MM.1S (cell line): ENCODE measurements at regions not wholly inside any gene's neighbourhood (a gene's known extent, or its start where the extent isn't known, plus 50 kb on each side); places are given as distances from the start of the nearest gene placed in this dataset.

Experiments
- DNase-seq: peaks from one replicate; pipeline ENCODE4 v3.0.0-alpha.2; 2015
- H2AFZ ChIP-seq: fragments of 300-600 bp; sonication (generic); 2 replicates; pipeline ENCODE4 v1.6.0; 2016; ENCODE audit warnings: antibody characterized with exemption, low read length
- H3F3A ChIP-seq: fragments of 300-600 bp; sonication (generic); 2 replicates; pipeline ENCODE4 v1.6.1; 2016; ENCODE audit warnings: mild to moderate bottlenecking, antibody characterized with exemption, low read length, moderate library complexity, mixed read lengths; ENCODE audit not compliant: insufficient read depth
- H3K27ac ChIP-seq: fragments of 300-600 bp; sonication (generic); 2 replicates; pipeline ENCODE4 v1.5.1; 2016; ENCODE audit warnings: mild to moderate bottlenecking, low read length
- H3K27me3 ChIP-seq: fragments of 300-600 bp; sonication (generic); replicated peaks from 2 replicates; pipeline ENCODE4 v1.6.0; 2016; ENCODE audit warnings: low read length; ENCODE audit not compliant: insufficient read depth
- H3K36me3 ChIP-seq: fragments of 300-600 bp; sonication (generic); replicated peaks from 2 replicates; pipeline ENCODE4 v1.6.1; 2016; ENCODE audit warnings: mild to moderate bottlenecking, low read length, mixed read lengths; ENCODE audit not compliant: insufficient read depth
- H3K4me1 ChIP-seq: fragments of 300-600 bp; sonication (generic); 2 replicates; pipeline ENCODE4 v1.6.1; 2016; ENCODE audit warnings: low read length, mixed read lengths
- H3K4me2 ChIP-seq: fragments of 300-600 bp; sonication (generic); 2 replicates; pipeline ENCODE4 v1.6.0; 2016; ENCODE audit warnings: low read depth, low read length
- H3K4me3 ChIP-seq: fragments of 300-600 bp; sonication (generic); 2 replicates; pipeline ENCODE4 v1.5.1; 2016; ENCODE audit warnings: low read length, mixed read lengths
- H3K79me2 ChIP-seq: fragments of 300-600 bp; sonication (generic); 2 replicates; pipeline ENCODE4 v1.6.1; 2016; ENCODE audit warnings: mixed run types, low read length, mixed read lengths
- H3K9ac ChIP-seq: fragments of 300-600 bp; sonication (generic); 2 replicates; pipeline ENCODE4 v1.6.1; 2016; ENCODE audit warnings: low read length, mixed read lengths
- H3K9me2 ChIP-seq: fragments of 300-600 bp; sonication (generic); replicated peaks from 2 replicates; pipeline ENCODE4 v1.6.1; 2016; ENCODE audit warnings: mild to moderate bottlenecking, low read length, mixed read lengths; ENCODE audit not compliant: insufficient read depth
- H3K9me3 ChIP-seq: fragments of 300-600 bp; sonication (generic); replicated peaks from 2 replicates; pipeline ENCODE4 v1.6.1; 2016; ENCODE audit warnings: mild to moderate bottlenecking, low read length, mixed read lengths; ENCODE audit not compliant: insufficient read depth
- H4K20me1 ChIP-seq: fragments of 300-600 bp; sonication (generic); 2 replicates; pipeline ENCODE4 v1.6.1; 2016; ENCODE audit warnings: mild to moderate bottlenecking, low read length, moderate library complexity, mixed read lengths; ENCODE audit not compliant: insufficient read depth
- CTCF ChIP-seq: fragments of 300-600 bp; sonication (generic); IDR thresholded peaks from 2 replicates; pipeline ENCODE4 v1.5.1; 2016; ENCODE audit warnings: antibody characterized with exemption, low read length, mixed read lengths
- EZH2 ChIP-seq: fragments of 300-600 bp; sonication (generic); optimal IDR thresholded peaks from 2 replicates; pipeline ENCODE3; 2017; ENCODE audit warnings: low read depth, mild to moderate bottlenecking, antibody characterized with exemption, low read length, mixed read lengths
- EZH2phosphoT487 ChIP-seq: fragments of 300-600 bp; sonication (generic); IDR thresholded peaks from 2 replicates; pipeline ENCODE4 v1.6.1; 2018; ENCODE audit warnings: antibody characterized with exemption, low read length

DNA sequence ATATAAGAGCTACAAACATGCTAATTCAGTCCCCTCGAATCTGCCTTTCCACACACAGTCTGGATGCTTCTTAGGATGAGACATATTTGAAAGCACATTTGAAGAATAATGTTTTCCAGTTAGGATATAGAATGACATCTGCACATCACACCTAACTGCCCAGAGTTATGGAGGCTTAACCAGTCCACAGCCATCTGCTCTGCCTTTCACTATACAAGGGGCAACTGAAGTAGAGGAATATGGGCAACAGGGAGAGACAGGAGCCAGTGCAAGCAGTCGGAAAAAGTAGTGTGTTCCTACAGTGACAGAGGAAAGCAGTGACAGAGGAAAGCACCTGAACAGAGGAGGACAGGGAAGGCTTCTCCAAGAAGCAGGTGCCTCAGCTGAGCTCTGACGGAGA lies 79.0 kb upstream of the CLDN18 start:
- Histone ChIP-seq H3K9me2 (no peaks in the 10 kb centered on the region), H3K27ac (no peak overlapping the region), H3K4me1 (no peaks in the 10 kb centered on the region), H2AFZ (no peak overlapping the region), H3K36me3 (no peaks in the 10 kb centered on the region), H4K20me1 (no peaks in the 10 kb centered on the region), H3K9ac (no peak overlapping the region), H3F3A (no peaks in the 10 kb centered on the region), H3K9me3 (no peaks in the 10 kb centered on the region), H3K4me3 (no peak overlapping the region), H3K27me3 (no peaks in the 10 kb centered on the region), H3K79me2 (no peaks in the 10 kb centered on the region), H3K4me2 (no peak overlapping the region)
- TF ChIP-seq EZH2 (no peak), CTCF (no peak), EZH2phosphoT487 (no peak)
- DNase-seq = no peak

GRCh38 chr3:137938876-137939275 lies 71.1 kb upstream of the CLDN18 start:
- no peak for DNase-seq
- Histone ChIP-seq H3K36me3 (no peaks in the 10 kb centered on the region), H3K4me3 (no peak overlapping the region), H4K20me1 (no peaks in the 10 kb centered on the region), H3K9me3 (no peaks in the 10 kb centered on the region), H3K4me2 (no peak overlapping the region), H3K4me1 (no peaks in the 10 kb centered on the region), H3F3A (no peaks in the 10 kb centered on the region), H3K27me3 (no peaks in the 10 kb centered on the region), H3K79me2 (no peaks in the 10 kb centered on the region), H3K9me2 (no peaks in the 10 kb centered on the region), H3K9ac (no peak overlapping the region), H3K27ac (no peak overlapping the region), H2AFZ (no peak overlapping the region)
- no peak for TF ChIP-seq EZH2
- no peak for TF ChIP-seq CTCF
- TF ChIP-seq EZH2phosphoT487 = no peak

DNA sequence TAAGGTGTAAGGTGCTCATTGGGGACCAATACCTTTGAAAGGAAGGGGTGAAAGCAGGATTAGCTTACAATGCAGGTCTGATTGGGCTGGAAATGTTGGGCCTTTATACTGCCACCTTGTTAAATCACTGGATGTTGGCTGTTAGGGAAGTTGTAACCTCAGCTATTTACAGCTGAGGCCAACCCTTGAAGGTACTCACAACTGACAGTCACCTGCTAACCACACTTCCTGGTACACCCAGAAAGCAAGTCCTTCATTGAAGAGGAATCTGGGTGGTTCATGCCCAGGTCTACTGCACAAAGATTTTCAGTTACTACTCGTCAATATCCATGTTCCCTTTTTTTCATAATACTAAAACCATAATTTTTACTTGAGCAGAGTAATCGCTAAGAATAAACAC lies 65.4 kb upstream of the CLDN18 start:
- Histone ChIP-seq H3K9ac (no peak overlapping the region), H3K4me2 (no peak overlapping the region), H3K27ac (no peak overlapping the region), H4K20me1 (no peaks in the 10 kb centered on the region), H3K9me2 (no peaks in the 10 kb centered on the region), H3K9me3 (no peaks in the 10 kb centered on the region), H3K27me3 (no peaks in the 10 kb centered on the region), H3K36me3 (no peaks in the 10 kb centered on the region), H3K4me1 (peaks cover 11% of the 10 kb centered on the region; the same call in 1 of the 2 replicates), H2AFZ (peak overlapping the region; percentile 5; the same call in 1 of the 2 replicates), H3K4me3 (no peak overlapping the region), H3F3A (no peaks in the 10 kb centered on the region), H3K79me2 (no peaks in the 10 kb centered on the region)
- DNase-seq = peak; percentile 49
- TF ChIP-seq CTCF (no peak), EZH2phosphoT487 (no peak), EZH2 (no peak)
